ENCODE measurements at regions not wholly inside any gene's neighbourhood (a gene's known extent, or its start where the extent isn't known, plus 50 kb on each side); places are given as distances from the start of the nearest gene placed in this dataset.
"Not testable (repeated sequence)": the region's sequence is repeated elsewhere in the genome, so short reads cannot be mapped to it uniquely, and the experiment has no call there.

- no peak for DNase-seq
- no peak for TF ChIP-seq GATA1 (IDR thresholded peaks at IDR 0.05; ENCODE audit: low read depth, low read length)
- no peak for TF ChIP-seq POLR2A (IDR thresholded peaks at IDR 0.05; ENCODE audit: low read length)
Observed at GRCh38 chr2:242056026-242056425, 186.5 kb downstream of the RTP5 start.

- no peak for TF ChIP-seq POLR2A (IDR thresholded peaks at IDR 0.05; ENCODE audit: low read length)
- TF ChIP-seq GATA1 (IDR thresholded peaks at IDR 0.05; ENCODE audit: low read depth, low read length) = no peak
- DNase-seq = no peak
Observed at GRCh38 chr2:242056785-242057184, 187.3 kb downstream of the RTP5 start.

DNA sequence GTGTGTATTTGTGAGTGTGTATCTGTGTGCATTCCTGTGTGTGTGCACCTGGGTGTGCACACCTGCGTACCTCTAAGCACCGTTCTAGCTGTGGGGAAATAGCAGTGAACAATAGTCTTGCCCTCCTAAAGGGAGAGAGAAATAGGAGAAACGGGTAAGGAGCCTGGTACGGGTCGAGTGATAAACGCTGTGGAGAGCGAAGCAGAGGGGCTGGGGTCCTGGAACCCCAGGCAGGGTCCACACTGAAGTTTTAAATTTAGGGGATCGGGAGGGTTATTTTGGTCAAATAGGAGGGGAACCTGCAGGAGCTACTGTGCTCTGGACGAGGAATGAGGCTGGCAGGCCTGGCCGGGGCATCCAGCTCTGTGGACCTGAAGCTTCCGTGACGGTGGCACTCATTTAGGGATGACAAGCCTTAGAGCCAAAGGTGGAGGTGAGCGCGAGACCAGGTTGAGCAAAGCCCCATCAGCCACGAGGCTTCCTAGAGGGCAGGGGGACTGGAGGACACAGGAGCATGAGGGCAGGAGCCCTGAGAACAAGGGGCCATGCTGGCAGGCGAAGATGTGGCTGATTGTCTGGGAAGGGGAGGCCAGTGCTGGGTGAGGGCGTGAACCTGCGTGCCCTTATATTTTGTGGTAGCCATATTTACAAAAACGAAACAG lies 188.0 kb downstream of the RTP5 start:
- TF ChIP-seq POLR2A (IDR thresholded peaks at IDR 0.05; ENCODE audit: low read length) (no peak), GATA1 (IDR thresholded peaks at IDR 0.05; ENCODE audit: low read depth, low read length) (no peak)
- DNase-seq = no peak

DNA sequence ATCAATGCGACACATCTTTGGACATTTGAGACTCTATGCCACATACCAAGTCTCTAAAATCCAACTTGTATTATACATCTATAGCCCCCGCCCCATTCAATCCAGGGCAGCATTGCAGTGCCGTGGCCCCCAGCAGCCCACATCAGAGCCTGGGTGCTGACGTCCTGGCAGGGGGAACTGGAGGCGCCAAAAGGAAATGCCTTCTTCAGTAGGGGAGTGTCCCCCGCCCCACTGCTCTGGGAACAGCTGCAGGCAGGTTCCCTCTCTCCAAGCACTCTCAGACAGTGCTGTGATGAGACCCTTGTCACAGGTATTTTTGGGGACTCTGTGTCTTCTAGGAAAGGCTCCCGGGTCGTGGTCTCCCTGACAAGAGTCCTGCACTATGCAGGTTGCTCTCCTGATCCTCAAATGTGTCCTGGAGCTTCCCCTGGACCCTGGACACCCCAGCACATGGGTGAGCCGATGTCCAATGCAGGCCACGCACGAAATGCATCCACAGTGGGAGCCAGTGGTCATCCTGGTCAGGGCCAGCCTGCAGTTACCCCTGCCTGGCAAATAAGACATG lies 188.7 kb downstream of the RTP5 start:
- TF ChIP-seq GATA1 (IDR thresholded peaks at IDR 0.05; ENCODE audit: low read depth, low read length) = no peak
- no peak for TF ChIP-seq POLR2A (IDR thresholded peaks at IDR 0.05; ENCODE audit: low read length)
- no peak for DNase-seq

DNA sequence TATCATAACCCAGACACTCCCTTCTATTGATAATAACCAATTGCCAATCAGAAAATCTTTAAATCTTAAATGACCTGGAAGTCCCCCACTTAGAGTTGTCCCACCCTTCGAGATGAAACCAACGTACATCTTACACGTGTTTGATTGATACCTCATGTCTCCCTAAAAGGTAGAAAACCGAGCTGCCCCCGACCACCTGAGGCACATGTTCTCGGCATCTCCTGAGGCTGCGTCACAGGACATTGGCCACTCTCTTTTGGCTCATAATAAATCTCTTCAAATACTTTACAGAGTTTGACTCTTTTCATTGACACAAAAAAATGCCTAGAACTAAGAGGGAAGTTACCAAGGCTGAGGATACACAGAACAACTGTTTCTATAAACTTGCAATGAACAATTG lies 190.0 kb downstream of the RTP5 start:
- TF ChIP-seq GATA1 (IDR thresholded peaks at IDR 0.05; ENCODE audit: low read depth, low read length) (no peak), POLR2A (IDR thresholded peaks at IDR 0.05; ENCODE audit: low read length) (no peak)
- no peak for DNase-seq

DNA sequence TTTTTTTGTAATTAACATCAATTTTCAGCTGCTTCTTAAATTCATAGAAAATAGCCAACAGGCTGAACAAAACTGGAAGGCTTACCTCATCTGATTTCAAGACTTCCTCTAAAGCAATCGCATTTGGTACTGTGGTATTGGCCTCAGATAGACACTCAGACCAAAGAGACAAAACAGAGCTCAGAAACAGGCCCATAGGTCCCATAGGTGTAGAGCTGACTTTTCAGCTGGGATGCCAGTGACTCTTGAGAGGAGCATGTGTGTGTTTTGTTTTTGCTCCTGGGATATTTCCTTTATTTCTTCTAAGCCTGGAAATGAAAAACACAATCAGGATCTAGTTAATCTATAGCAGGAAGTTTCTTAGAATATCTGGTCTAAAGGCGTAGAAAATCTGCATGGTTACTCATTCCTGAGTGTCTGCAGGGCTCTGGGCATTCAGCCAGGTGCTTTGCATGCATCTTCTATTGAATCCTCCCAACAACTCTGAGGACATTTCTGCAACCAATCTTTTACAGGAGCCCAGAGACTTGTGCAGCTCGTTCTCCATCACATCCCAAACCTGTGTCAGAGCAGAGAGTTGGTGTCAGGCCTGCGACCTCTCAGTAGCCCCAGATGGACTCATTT lies 190.8 kb downstream of the RTP5 start:
- no peak for DNase-seq
- TF ChIP-seq GATA1 (IDR thresholded peaks at IDR 0.05; ENCODE audit: low read depth, low read length) (no peak), POLR2A (IDR thresholded peaks at IDR 0.05; ENCODE audit: low read length) (no peak)

DNA sequence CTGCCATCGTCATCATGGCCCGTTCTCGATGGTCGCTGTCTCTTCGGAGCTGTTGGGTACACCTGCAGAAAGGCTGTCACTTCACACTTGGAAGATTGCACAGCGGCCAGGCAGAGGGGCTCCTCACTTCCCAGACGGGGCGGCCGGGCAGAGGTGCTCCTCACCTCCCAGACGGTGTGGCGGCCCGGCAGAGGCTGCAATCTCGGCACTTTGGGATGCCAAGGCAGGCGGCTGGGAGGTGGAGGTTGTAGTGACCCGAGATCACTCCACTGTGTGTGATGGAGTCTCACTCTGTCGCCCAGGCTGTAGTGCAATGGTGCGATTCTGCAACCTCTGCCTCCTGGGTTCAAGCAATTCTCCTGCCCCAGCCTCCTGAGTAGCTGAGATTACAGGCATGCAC lies 192.4 kb downstream of the RTP5 start:
- not testable (repeated sequence) for DNase-seq

DNA sequence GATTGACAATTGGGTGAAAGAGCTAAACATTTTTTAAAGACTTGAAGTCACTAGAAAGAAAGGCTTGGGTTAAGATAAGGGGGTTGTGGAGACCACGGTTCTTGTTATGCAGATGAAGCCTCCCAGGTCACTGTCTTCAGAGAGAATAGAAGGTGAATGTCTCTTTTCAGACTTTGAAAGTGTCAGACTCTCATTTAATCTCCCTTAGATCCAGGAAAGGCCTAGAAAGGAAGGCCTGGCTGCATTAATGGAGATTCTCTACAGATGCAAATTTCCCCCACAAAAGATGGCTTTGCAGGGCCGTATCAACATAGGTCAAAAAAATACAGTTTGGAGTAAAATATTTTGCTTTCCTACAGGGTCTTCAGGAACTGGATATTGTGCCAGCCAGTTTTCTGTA lies 193.9 kb downstream of the RTP5 start:
- no peak for TF ChIP-seq GATA1 (IDR thresholded peaks at IDR 0.05; ENCODE audit: low read depth, low read length)
- no peak for TF ChIP-seq POLR2A (IDR thresholded peaks at IDR 0.05; ENCODE audit: low read length)
- DNase-seq = no peak

DNA sequence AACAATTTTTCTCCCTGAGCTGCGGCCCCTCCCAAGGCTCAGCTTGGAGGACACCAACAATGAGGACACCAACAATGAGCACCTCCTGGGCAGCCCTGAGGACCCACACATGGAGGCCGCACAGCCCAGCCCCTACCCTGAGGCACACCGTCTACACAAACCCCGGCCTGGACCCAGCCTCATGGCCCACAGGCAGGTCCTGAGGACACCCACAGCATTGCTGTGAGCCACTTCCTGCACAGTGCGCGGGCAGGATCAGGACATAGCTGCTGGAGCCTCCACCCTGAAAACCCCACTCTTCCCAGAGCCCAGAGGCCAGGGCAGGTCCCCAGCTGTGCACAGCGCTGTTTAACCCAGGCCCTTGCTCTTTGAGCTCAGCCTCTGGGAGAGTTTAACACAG lies 194.3 kb downstream of the RTP5 start:
- TF ChIP-seq GATA1 (IDR thresholded peaks at IDR 0.05; ENCODE audit: low read depth, low read length) (no peak), POLR2A (IDR thresholded peaks at IDR 0.05; ENCODE audit: low read length) (no peak)
- DNase-seq = no peak

DNA sequence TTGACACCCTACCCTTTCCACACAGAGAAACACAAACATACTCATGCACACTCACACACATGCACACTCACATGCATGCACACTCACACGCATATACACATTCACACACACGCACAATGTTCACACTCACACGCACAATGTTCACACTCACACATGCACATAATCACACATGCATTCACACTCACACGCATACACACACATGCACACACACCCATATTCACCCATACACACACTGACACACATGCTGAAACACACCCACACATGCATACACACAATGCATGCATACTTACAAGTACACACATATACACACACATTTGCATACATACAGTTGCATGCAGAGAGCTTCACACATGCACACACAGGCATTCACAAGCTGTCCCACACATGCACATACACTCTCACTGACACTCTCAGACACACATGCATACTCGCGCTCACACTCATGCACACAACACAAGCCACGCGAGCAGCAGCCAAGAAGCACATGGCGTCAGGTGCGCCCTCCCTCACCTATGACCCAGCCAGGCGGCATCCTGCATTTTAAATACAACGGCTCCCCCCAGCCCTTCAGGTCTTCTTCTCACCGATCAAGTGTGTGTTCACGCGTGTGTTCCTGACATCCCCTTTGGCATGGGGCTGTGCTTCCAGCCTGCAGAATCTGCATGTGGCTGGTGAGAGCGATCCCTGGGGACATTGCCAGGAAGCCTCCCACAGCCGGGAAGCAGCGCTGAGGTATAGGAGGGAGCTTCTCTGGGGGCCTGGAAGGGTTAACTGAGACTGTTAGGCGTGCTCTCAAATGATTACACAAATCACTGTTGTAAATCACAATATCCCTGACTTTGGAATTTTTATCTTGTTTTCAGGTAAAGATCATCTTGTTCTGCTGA lies 195.1 kb downstream of the RTP5 start:
- TF ChIP-seq GATA1 (IDR thresholded peaks at IDR 0.05; ENCODE audit: low read depth, low read length) (no peak), POLR2A (IDR thresholded peaks at IDR 0.05; ENCODE audit: low read length) (no peak)
- no peak for DNase-seq

GRCh38 chr2:242065426-242065825 lies 195.9 kb downstream of the RTP5 start:
- TF ChIP-seq GATA1 (IDR thresholded peaks at IDR 0.05; ENCODE audit: low read depth, low read length) = no peak
- no peak for DNase-seq

DNA sequence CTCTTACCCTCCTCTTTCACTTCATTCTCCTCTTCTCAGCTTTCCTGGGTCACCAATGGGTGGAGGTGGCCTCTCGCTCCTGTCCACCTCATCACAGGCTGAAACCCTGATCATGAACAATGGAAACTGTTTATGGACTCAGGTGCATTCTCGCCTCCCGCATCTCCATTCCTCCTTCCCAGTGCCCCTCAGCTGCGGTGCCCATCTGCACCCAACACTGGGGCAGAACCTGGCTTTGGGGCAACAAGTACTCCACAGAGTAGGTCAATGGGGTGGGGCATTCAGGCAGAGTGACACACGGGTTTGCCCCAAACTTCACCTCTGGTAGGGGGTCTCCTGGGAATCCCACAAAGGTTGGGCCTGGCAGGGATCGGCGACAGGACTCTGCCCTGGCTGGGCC lies 199.5 kb downstream of the RTP5 start:
- DNase-seq = no peak
- TF ChIP-seq POLR2A (IDR thresholded peaks at IDR 0.05; ENCODE audit: low read length) (no peak), GATA1 (IDR thresholded peaks at IDR 0.05; ENCODE audit: low read depth, low read length) (no peak)

DNA sequence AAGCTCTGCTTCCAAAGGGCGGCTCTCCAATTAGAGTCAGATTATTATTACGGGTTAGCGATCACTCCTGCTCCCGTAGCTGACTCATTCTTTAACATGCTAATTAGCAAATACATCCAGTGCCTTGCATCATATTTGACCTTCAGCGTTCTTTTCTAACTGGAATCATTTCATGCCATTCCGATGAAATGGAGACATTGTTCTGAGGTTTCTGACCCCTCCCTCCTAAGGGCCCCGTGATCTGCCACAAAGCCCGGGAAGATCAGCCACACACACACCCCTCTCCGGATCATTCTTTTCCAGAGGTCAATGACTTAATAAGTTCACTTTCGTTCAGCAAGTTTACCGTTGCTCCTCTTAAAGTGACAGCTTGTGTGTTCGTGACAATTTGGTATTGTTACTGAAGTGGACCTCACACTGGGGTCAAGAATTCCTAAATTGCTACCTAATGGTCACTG lies 200.4 kb downstream of the RTP5 start:
- DNase-seq = not testable (repeated sequence)

DNA sequence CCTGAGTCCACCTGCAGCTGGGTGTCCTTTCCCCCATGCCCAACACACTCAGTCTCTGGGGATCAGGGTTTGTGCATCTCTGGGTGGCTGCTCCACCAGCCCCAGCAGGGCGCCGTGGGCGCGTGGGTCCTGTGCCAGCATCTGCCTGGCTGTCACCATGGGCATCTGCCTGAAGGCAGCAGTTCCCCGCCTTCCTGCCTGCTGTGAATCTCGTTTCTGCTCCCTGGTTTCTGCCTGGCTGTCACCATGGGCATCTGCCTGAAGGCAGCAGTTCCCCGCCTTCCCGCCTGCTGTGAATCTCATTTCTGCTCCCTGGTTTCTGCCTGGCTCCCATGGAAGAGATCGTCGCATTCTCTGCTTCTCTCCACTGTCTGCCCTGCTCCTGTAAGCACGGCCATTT lies 201.2 kb downstream of the RTP5 start:
- not testable (repeated sequence) for DNase-seq

- not testable (repeated sequence) for DNase-seq
Observed at GRCh38 chr2:242071377-242071776, 201.8 kb downstream of the RTP5 start.

DNA sequence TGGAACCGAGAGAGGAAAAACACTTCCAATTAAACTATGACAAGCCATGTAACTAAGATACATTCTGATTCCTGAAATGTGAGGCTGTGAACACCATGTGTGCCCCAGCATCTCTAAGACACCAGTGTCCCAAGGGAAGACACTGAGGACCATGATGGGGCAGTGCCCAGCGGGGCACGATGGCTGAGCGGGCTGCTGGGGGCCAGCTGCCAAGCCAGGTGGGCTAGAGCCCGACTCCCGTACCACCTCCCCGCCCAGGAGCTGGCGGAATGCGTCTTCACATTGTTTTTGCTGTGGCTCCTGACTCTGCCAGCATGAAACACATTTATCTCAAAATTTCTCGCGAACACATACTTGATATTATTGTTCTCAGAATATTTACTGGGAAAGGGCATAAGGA lies 202.4 kb downstream of the RTP5 start:
- not testable (repeated sequence) for DNase-seq

Data from erythroblast (primary cell).